ENCODE measurements at regions not wholly inside any gene's neighbourhood (a gene's known extent, or its start where the extent isn't known, plus 50 kb on each side); places are given as distances from the start of the nearest gene placed in this dataset.

- TF ChIP-seq ZNF274 (IDR thresholded peaks at IDR 0.05; ENCODE audit: low read depth, low read length) = no peak
- TF ChIP-seq SUZ12 (IDR thresholded peaks at IDR 0.05; ENCODE audit: extremely low read depth, insufficient read depth, insufficient read length) = no peak
- TF ChIP-seq YY1 (IDR thresholded peaks at IDR 0.05; ENCODE audit: insufficient read depth, insufficient read length) = no peak
Measured at GRCh38 chr1:115144176-115144575, 54.9 kb upstream of the TSPAN2 start.
